GM10266 (cell line): ENCODE measurements at regions not wholly inside any gene's neighbourhood (a gene's known extent, or its start where the extent isn't known, plus 50 kb on each side); places are given as distances from the start of the nearest gene placed in this dataset.

Experiments used
- DNase-seq: peaks from one replicate; pipeline ENCODE4 v3.0.0; 2012; ENCODE audit errors: extremely low spot score
- CTCF ChIP-seq: IDR thresholded peaks from 2 replicates; pipeline ENCODE4 v1.5.1; 2012; ENCODE audit warnings: mild to moderate bottlenecking, low read depth; ENCODE audit not compliant: control insufficient read depth, insufficient read depth; ENCODE audit errors: missing control alignments

GRCh38 chr12:98151105-98151590 is 364.2 kb upstream of the TMPO start:
- TF ChIP-seq CTCF, result no peak
- no peak for DNase-seq

- no peak for DNase-seq
- no peak for TF ChIP-seq CTCF
These were observed 363.4 kb upstream of the TMPO start for GRCh38 chr12:98151984-98152383.

GRCh38 chr12:98154850-98155249 is 360.5 kb upstream of the TMPO start:
- no peak for TF ChIP-seq CTCF
- no peak for DNase-seq

- no peak for DNase-seq
- TF ChIP-seq CTCF, result no peak
These were observed 358.7 kb upstream of the TMPO start for GRCh38 chr12:98156697-98157096.

- TF ChIP-seq CTCF, result no peak
- no peak for DNase-seq
These were observed 352.3 kb upstream of the TMPO start for GRCh38 chr12:98162906-98163678.

GRCh38 chr12:98172304-98172703 is 343.1 kb upstream of the TMPO start:
- DNase-seq, result no peak
- TF ChIP-seq CTCF, result no peak

- no peak for TF ChIP-seq CTCF
- no peak for DNase-seq
These were observed 342.6 kb upstream of the TMPO start for GRCh38 chr12:98172801-98173200.
